PC-3 (cell line): ENCODE measurements at regions not wholly inside any gene's neighbourhood (a gene's known extent, or its start where the extent isn't known, plus 50 kb on each side); places are given as distances from the start of the nearest gene placed in this dataset.

Source experiments
- CTCF ChIP-seq: fragments of 300-600 bp; sonication (generic); conservative IDR thresholded peaks from 2 replicates; pipeline ENCODE4 v1.5.1; 2017; ENCODE audit warnings: antibody characterized with exemption, low read depth, mild to moderate bottlenecking, low read length
- EZH2phosphoT487 ChIP-seq: fragments of 300-600 bp; sonication (generic); IDR thresholded peaks from 2 replicates; pipeline ENCODE4 v1.6.1; 2018; ENCODE audit warnings: mild to moderate bottlenecking, antibody characterized with exemption, low read length, borderline replicate concordance

GRCh38 chr11:37509506-37509905 is 911.5 kb upstream of the RAG2 start:
- TF ChIP-seq CTCF, result no peak
- no peak for TF ChIP-seq EZH2phosphoT487
